MV-4-11 (cell line): ENCODE measurements at regions not wholly inside any gene's neighbourhood (a gene's known extent, or its start where the extent isn't known, plus 50 kb on each side); places are given as distances from the start of the nearest gene placed in this dataset.
"Not testable (repeated sequence)": the region's sequence is repeated elsewhere in the genome, so short reads cannot be mapped to it uniquely, and the experiment has no call there.

Source experiments
- DNase-seq: peaks from one replicate; lab custom pipeline; 2025; lab: John Stamatoyannopoulos, UW

GRCh38 chr5:119694284-119694683, 64.9 kb downstream of the FAM170A start:
- DNase-seq = peak; percentile 83

GRCh38 chr5:119706049-119706448, 76.7 kb downstream of the FAM170A start:
- no peak for DNase-seq

DNA sequence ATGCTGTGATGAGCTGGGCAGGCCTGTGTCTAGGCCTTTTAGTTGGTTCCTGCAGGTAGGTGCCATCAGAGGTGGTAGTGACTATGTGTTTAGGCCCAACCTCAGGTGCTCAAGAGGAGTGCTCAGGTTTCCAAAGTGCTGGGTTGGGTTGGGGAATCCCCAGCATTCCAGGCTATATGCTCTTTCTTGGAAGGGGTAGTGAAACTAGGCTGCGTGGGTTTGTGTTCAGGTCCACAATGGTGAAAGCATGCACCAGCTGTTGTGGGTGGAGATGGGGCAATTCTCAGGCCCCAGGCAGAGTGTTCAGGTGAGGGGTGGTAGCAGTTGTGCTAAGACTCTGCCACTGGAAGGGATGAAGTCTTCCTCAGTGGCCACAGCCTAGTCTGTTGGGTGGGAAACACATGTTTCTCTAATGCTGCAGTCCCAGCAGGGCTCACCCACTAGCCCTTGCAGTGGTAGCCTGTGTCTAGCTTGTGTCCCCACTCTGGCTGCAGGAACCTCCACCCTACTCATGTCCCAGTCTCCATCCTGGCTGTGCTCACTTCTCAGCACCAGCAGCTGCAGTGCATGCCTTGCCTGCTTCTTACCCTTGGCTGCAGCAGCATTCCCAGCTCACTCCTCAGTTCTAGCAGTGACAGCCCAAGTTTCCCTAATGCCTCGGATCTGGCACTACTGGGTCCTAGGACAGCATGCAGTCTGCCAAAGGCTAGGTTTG, 78.9 kb downstream of the FAM170A start:
- DNase-seq = peak; percentile 34

- no peak for DNase-seq
Observed at GRCh38 chr5:119721775-119722174, 92.4 kb downstream of the FAM170A start.

DNA sequence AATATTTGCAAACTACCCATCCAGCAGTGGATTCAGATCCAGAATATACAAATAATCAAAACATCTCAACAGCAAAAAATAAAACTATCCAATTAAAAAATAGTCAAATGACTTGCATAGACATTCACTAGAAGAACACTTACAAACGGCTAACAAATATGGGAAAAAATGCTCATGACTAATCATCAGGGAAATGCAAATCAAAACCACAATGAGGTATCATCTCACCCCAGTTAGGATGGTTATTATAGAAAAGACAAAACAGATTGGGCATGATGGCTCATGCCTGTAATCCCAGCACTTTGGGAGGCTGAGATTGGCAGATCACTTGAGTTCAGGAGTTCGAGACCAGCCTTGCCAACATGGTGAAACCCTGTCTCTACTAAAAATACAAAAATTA, 95.9 kb downstream of the FAM170A start:
- not testable (repeated sequence) for DNase-seq

DNA sequence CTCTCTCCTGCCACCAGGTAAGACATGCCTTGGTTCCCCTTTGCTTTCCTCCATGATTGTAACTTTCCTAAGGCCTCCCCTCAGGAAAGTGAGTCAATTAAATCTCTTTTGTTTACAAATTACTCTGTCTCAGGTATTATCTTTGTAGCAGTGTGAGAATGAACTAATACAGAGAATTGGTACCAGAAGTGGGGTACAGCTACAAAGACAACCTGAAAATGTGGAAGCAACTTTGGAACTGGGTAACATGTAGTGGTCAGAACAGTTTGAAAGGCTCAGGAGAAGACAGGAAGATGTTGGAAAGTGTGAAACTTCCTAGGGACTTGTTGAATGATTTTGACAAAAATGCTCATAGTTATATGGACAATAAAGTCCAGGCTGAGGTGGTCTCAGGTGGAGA, 97.2 kb downstream of the FAM170A start:
- DNase-seq = no peak

- DNase-seq = no peak
Observed at GRCh38 chr5:119740225-119740624, 110.9 kb downstream of the FAM170A start.

DNA sequence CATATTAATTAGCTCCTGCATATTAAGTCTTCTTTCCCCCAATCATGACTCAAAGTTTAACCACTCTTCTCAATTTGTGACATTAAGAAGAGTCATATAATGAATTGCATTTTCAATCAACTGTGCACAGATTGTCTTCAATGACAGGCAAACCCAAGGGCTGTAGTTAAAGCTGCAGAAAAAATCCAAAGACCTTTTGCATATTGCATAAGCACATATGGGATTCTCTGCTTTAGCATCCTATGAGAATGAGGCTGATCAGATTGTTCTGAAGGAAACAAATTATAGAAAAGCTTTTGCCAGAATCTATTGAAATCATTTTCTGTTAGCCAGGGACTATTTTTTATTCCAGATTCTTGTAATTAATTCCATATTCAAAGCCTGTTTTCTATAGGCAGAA, 112.3 kb downstream of the FAM170A start:
- DNase-seq = no peak

- no peak for DNase-seq
Observed at GRCh38 chr5:119742311-119742710, 113.0 kb downstream of the FAM170A start.

GRCh38 chr5:119743927-119744326, 114.6 kb downstream of the FAM170A start:
- peak; percentile 8 for DNase-seq

DNA sequence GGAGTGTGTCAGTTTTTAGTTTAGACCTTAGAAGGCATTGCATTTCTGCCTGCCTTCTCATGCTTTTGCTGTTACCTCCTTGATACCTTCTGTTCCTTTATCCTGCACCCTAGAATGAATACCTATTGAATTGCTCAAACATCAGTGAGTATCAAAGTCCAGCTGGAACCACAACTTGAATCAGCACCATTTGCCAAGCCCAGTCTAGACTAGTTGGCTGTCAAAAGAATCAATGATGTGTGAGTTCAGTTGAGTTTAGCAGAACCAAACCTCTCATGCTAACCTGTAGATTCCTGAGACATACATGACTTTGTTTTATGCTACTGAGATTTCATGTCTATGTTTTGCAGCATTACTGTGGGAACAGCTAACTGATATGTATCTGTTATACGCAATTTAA, 116.6 kb downstream of the FAM170A start:
- no peak for DNase-seq

- DNase-seq = no peak
Observed at GRCh38 chr5:119746984-119747383, 117.6 kb downstream of the FAM170A start.

DNA sequence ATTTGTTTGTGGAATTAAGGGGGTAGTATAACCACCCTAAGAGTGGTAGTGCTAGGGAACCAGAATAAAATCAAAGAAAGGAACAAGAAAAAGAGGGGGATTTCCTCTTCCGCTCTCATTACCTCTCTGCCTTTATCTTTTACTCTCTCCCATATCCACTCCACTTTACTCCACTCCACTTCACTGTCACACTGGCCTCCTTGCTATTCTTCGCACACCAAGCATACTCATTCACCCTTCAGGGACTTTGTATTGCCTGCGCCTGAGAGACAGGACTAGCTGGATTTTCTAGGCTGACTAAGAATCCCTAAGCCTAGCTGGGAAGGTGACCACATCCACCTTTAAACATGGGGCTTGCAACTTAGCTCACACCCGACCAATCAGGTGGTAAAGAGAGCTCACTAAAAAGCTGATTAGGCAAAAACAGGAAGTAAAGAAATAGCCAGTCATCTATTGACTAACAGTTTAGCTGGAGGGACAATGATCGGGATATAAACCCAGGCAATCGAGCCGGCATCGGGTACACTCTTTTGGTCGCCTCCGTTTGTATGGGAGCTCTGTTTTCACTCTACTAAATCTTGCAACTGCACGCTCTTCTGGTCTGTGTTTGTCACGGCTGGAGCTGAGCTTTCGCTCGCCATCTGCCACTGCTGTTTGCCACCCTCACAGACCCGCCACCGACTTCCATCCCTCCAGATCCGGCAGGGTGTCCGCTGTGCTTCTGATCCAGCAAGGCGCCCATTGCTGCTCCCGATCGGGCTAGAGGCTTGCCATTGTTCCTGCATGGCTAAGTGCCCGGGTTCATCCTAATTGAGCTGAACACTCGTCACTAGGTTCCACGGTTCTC, 121.8 kb downstream of the FAM170A start:
- DNase-seq = no peak

GRCh38 chr5:119751734-119752094, 122.4 kb downstream of the FAM170A start:
- no peak for DNase-seq

GRCh38 chr5:119752921-119753886, 123.8 kb downstream of the FAM170A start:
- peak; percentile 33 for DNase-seq

DNA sequence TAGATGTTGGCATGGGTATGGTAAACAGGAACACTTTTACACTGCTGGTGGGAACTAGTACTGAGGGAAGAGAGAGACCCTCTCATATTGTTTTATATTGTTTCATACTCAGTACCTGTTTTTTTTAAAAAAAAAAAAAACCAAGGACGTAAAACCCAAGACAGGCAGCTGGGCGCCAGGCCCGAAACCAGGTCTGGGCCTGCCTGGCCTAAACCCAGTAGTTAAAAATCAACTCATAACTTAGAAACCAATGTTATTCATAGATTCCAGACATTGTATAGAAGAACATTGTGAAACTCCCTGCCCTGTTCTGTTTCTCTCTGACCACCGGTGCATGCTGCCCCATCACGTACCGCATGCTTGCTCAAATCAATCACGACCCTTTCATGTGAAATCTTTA, 125.5 kb downstream of the FAM170A start:
- DNase-seq = not testable (repeated sequence)

DNA sequence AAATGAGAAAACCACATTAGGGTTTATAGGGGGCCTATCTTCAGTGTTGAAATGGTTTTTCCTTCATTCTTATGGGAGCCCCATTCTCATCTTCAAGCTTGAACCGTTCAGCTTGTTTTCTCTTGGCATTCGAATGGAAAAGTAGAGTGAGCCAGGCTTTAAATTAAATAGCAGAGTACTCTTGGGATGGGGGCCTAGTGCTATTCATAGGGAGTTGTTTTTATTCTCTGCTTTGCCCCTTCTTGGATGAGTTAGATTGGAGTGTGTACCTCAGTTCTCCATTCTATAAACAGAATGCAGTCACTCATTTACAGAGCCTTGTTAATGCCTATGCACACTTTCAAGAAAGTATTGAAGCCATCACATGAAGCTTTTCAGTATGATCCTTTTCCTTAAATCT, 127.9 kb downstream of the FAM170A start:
- DNase-seq = no peak

- DNase-seq = not testable (repeated sequence)
Observed at GRCh38 chr5:119769695-119770693, 140.6 kb downstream of the FAM170A start.

DNA sequence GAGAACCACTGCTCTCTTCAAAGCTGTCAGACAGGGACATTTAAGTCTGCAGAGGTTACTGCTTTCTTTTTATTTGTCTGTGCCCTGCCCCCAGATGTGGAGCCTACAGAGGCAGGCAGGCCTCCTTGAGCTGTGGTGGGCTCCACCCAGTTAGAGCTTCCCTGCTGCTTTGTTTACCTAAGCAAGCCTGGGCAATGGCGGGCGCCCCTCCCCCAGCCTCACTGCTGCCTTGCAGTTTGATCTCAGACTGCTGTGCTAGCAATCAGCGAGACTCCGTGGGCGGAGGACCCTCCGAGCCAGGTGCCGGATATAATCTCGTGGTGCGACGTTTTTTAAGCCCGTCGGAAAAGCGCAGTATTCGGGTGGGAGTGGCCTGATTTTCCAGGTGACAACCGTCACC, 150.8 kb downstream of the FAM170A start:
- not testable (repeated sequence) for DNase-seq

- DNase-seq = no peak
Observed at GRCh38 chr5:119785057-119785456, 155.7 kb downstream of the FAM170A start.
